Esophagus squamous epithelium (tissue), 5 donors: ENCODE measurements at regions not wholly inside any gene's neighbourhood (a gene's known extent, or its start where the extent isn't known, plus 50 kb on each side); places are given as distances from the start of the nearest gene placed in this dataset.

Experiments used
- DNase-seq: peaks from one replicate; lab custom pipeline; 2025; lab: John Stamatoyannopoulos, UW
- H3K27ac ChIP-seq, 4 donors: fragments of 200-600 bp; sonication (generic); one replicate each; pipeline ENCODE4 v1.5.1; 2016 to 2019; ENCODE audit warnings: mild to moderate bottlenecking in 1 of 4
- H3K27me3 ChIP-seq, 4 donors: fragments of 200-600 bp; sonication (generic); 1 replicate in 3 of 4; 2 replicates in 1 of 4; pipeline versions ENCODE4 v1.5.1 to v1.6.0; 2017 to 2021; ENCODE audit warnings: antibody characterized with exemption in 1 of 4
- H3K36me3 ChIP-seq, 3 donors: fragments of 200-600 bp; sonication (generic); one replicate each; pipeline ENCODE4 v1.5.1; 2016 to 2019
- H3K4me1 ChIP-seq, 3 donors: fragments of 200-600 bp; sonication (generic); one replicate each; pipeline ENCODE4 v1.5.1; 2017 to 2019
- H3K4me3 ChIP-seq, 4 donors: fragments of 200-600 bp; sonication (generic); 1 replicate in 3 of 4; 2 replicates in 1 of 4; pipeline ENCODE4 v1.5.1; 2016 to 2019; ENCODE audit warnings: mild to moderate bottlenecking in 2 of 4, moderate library complexity in 1 of 4
- H3K9me3 ChIP-seq, 3 donors: fragments of 200-600 bp; sonication (generic); one replicate each; pipeline ENCODE4 v1.5.1; 2016 to 2019
- CTCF ChIP-seq, 6 experiments: fragments of 450-650 bp in 4 of 6; fragments of 200-600 bp in 2 of 6; sonication (generic) in 2 of 6; IDR thresholded peaks; one replicate each; pipeline ENCODE4 v1.5.1; 2016 to 2019; ENCODE audit warnings: antibody characterized with exemption in 6 of 6, mild to moderate bottlenecking in 4 of 6, moderate library complexity in 4 of 6
- POLR2A ChIP-seq, 4 donors: fragments of 450-650 bp; IDR thresholded peaks; one replicate each; pipeline ENCODE4 v1.6.1; 2017; ENCODE audit warnings: antibody characterized with exemption in 4 of 4, mild to moderate bottlenecking in 4 of 4, moderate library complexity in 3 of 4
- WGBS, 2 donors: methylation state at CpG; one replicate each; pipeline ENCODE4 v1.1.5; 2018; 5-methylcytosine and 5-hydroxymethylcytosine counted together
- intact Hi-C: fragments of 100-400 bp; cut with DNase I; formaldehyde crosslinking; loops from one replicate; pipeline ENCODE4 v1.15.0; 2022
- donor health status: DM: yes; HTN: yes; CAD: no.

- Histone ChIP-seq H3K36me3 (no peaks in the 10 kb centered on the region), H3K4me3 (no peak overlapping the region), H3K27ac (no peak overlapping the region), H3K4me1 (no peaks in the 10 kb centered on the region), H3K9me3 (no peaks in the 10 kb centered on the region), H3K27me3 (no peaks in the 10 kb centered on the region)
- intact Hi-C loops: no loop called here
- WGBS, 2 donors: 52 to 53% methylated on average over 5 of the region's 5 CpGs
- no peak for TF ChIP-seq POLR2A (IDR thresholded peaks at IDR 0.05)
- no peak for DNase-seq
Measured at GRCh38 chr11:91247009-91247735, 977.4 kb upstream of the FAT3 start.

- no peak for TF ChIP-seq POLR2A (IDR thresholded peaks at IDR 0.05)
- TF ChIP-seq CTCF (IDR thresholded peaks at IDR 0.05): no peak
- 55 to 67% methylated on average over 4 of the region's 4 CpGs for WGBS, 2 donors
- DNase-seq: no peak
- Histone ChIP-seq H3K4me1 (no peaks in the 10 kb centered on the region), H3K4me3 (no peak overlapping the region), H3K9me3 (no peaks in the 10 kb centered on the region), H3K27me3 (no peaks in the 10 kb centered on the region), H3K36me3 (no peaks in the 10 kb centered on the region), H3K27ac (no peak overlapping the region)
- intact Hi-C loops: no loop called here
Measured at GRCh38 chr11:91244912-91245311, 979.7 kb upstream of the FAT3 start.

GRCh38 chr11:91243630-91244029 lies 981.0 kb upstream of the FAT3 start:
- no peak overlapping the region for H3K4me3 ChIP-seq
- DNase-seq: no peak
- no peak overlapping the region for H3K27ac ChIP-seq
- TF ChIP-seq CTCF (IDR thresholded peaks at IDR 0.05): no peak
- TF ChIP-seq POLR2A (IDR thresholded peaks at IDR 0.05): no peak
- no peaks in the 10 kb centered on the region for H3K9me3 ChIP-seq
- H3K4me1 ChIP-seq: no peaks in the 10 kb centered on the region
- no peaks in the 10 kb centered on the region for H3K36me3 ChIP-seq
- H3K27me3 ChIP-seq: no peaks in the 10 kb centered on the region
- 72 to 80% methylated on average over 2 of the region's 2 CpGs for WGBS, 2 donors
- intact Hi-C loops: no loop called here

- WGBS, 2 donors: 52 to 66% methylated on average over 3 of the region's 3 CpGs
- no peak for DNase-seq
- H3K27ac ChIP-seq: no peak overlapping the region
- TF ChIP-seq POLR2A (IDR thresholded peaks at IDR 0.05): no peak
- H3K36me3 ChIP-seq: no peaks in the 10 kb centered on the region
- H3K27me3 ChIP-seq: no peaks in the 10 kb centered on the region
- H3K4me3 ChIP-seq: no peak overlapping the region
- intact Hi-C loops: no loop called here
- no peaks in the 10 kb centered on the region for H3K4me1 ChIP-seq
- no peaks in the 10 kb centered on the region for H3K9me3 ChIP-seq
Measured at GRCh38 chr11:91243051-91243450, 981.6 kb upstream of the FAT3 start.

- Histone ChIP-seq H3K4me3 (no peak overlapping the region), H3K36me3 (no peaks in the 10 kb centered on the region), H3K9me3 (no peaks in the 10 kb centered on the region), H3K27me3 (no peaks in the 10 kb centered on the region), H3K27ac (no peak overlapping the region), H3K4me1 (no peaks in the 10 kb centered on the region)
- TF ChIP-seq CTCF (IDR thresholded peaks at IDR 0.05) (no peak), POLR2A (IDR thresholded peaks at IDR 0.05) (no peak)
- WGBS, 2 donors: 65 to 69% methylated on average over 3 of the region's 3 CpGs
- intact Hi-C loops: no loop called here
- no peak for DNase-seq
Measured at GRCh38 chr11:91241226-91241625, 983.4 kb upstream of the FAT3 start.

GRCh38 chr11:91239359-91239758 lies 985.3 kb upstream of the FAT3 start:
- no peak overlapping the region for H3K4me3 ChIP-seq
- no peaks in the 10 kb centered on the region for H3K9me3 ChIP-seq
- no peak overlapping the region for H3K27ac ChIP-seq
- TF ChIP-seq CTCF (IDR thresholded peaks at IDR 0.05) (no peak), POLR2A (IDR thresholded peaks at IDR 0.05) (no peak)
- WGBS, 2 donors: 51 to 52% methylated on average over 2 of the region's 2 CpGs
- no peaks in the 10 kb centered on the region for H3K4me1 ChIP-seq
- H3K27me3 ChIP-seq: no peaks in the 10 kb centered on the region
- intact Hi-C loops: no loop called here
- no peak for DNase-seq
- no peaks in the 10 kb centered on the region for H3K36me3 ChIP-seq
